Astrocyte (in vitro differentiated cells and primary cell): ENCODE measurements at regions not wholly inside any gene's neighbourhood (a gene's known extent, or its start where the extent isn't known, plus 50 kb on each side); places are given as distances from the start of the nearest gene placed in this dataset.
"Not testable (repeated sequence)": the region's sequence is repeated elsewhere in the genome, so short reads cannot be mapped to it uniquely, and the experiment has no call there.

ENCODE experiments used
- CTCF ChIP-seq: IDR thresholded peaks from 2 replicates; pipeline ENCODE4 v1.5.1; 2011; ENCODE audit warnings: low read depth, mild to moderate bottlenecking, inconsistent platforms, low read length, moderate library complexity; ENCODE audit not compliant: insufficient read depth
- EZH2 ChIP-seq: IDR thresholded peaks from 2 replicates; pipeline ENCODE4 v1.6.1; 2012; ENCODE audit warnings: mild to moderate bottlenecking, low read length, inconsistent platforms; ENCODE audit not compliant: insufficient read depth

GRCh38 chr4:49558916-49559676, 573.0 kb downstream of the CWH43 start:
- TF ChIP-seq CTCF, EZH2: not testable (repeated sequence)
